ENCODE measurements at regions not wholly inside any gene's neighbourhood (a gene's known extent, or its start where the extent isn't known, plus 50 kb on each side); places are given as distances from the start of the nearest gene placed in this dataset.

GRCh38 chr2:104755026-104755878 is 98.7 kb upstream of the POU3F3 start:
- H3K27ac ChIP-seq (ENCODE audit: low read depth, low read length): no peak overlapping the region
- no peak overlapping the region for H3K4me2 ChIP-seq (ENCODE audit: low read depth, low read length, poor library complexity, severe bottlenecking)
- H3K9me3 ChIP-seq (ENCODE audit: insufficient read depth, low read length): no peaks in the 10 kb centered on the region
- no peaks in the 10 kb centered on the region for H3K36me3 ChIP-seq (ENCODE audit: low read length)
- no peaks in the 10 kb centered on the region for H4K20me1 ChIP-seq (ENCODE audit: low read depth, low read length)
- H3K9ac ChIP-seq (ENCODE audit: low read length): no peak overlapping the region
- no peaks in the 10 kb centered on the region for H3K27me3 ChIP-seq (ENCODE audit: low read length)
- no peak overlapping the region for H3K4me3 ChIP-seq (ENCODE audit: insufficient read depth, low read length, poor library complexity, severe bottlenecking)
- no peaks in the 10 kb centered on the region for H3K79me2 ChIP-seq (ENCODE audit: insufficient read depth, low read length)
- TF ChIP-seq CTCF (IDR thresholded peaks at IDR 0.05; ENCODE audit: insufficient read depth, low read length, poor library complexity, severe bottlenecking) (no peak), EZH2phosphoT487 (conservative IDR thresholded peaks at IDR 0.05; ENCODE audit: low read length) (no peak)
- H2AFZ ChIP-seq (ENCODE audit: low read depth, low read length, severe bottlenecking): no peak overlapping the region
- no peaks in the 10 kb centered on the region for H3K9me2 ChIP-seq (replicated peaks; ENCODE audit: insufficient read depth, low read length)
- H3F3A ChIP-seq (ENCODE audit: insufficient read depth): no peaks in the 10 kb centered on the region

- Histone ChIP-seq H3K4me3 (ENCODE audit: insufficient read depth, low read length, poor library complexity, severe bottlenecking) (no peak overlapping the region), H3K4me2 (ENCODE audit: low read depth, low read length, poor library complexity, severe bottlenecking) (no peak overlapping the region), H3K27ac (ENCODE audit: low read depth, low read length) (no peak overlapping the region), H4K20me1 (ENCODE audit: low read depth, low read length) (no peaks in the 10 kb centered on the region), H3K9ac (ENCODE audit: low read length) (no peak overlapping the region), H3K9me2 (replicated peaks; ENCODE audit: insufficient read depth, low read length) (no peaks in the 10 kb centered on the region), H3F3A (ENCODE audit: insufficient read depth) (no peaks in the 10 kb centered on the region), H2AFZ (ENCODE audit: low read depth, low read length, severe bottlenecking) (no peak overlapping the region), H3K36me3 (ENCODE audit: low read length) (no peaks in the 10 kb centered on the region), H3K27me3 (ENCODE audit: low read length) (no peaks in the 10 kb centered on the region), H3K79me2 (ENCODE audit: insufficient read depth, low read length) (no peaks in the 10 kb centered on the region), H3K9me3 (ENCODE audit: insufficient read depth, low read length) (no peaks in the 10 kb centered on the region)
- TF ChIP-seq CTCF (IDR thresholded peaks at IDR 0.05; ENCODE audit: insufficient read depth, low read length, poor library complexity, severe bottlenecking) (no peak), EZH2phosphoT487 (conservative IDR thresholded peaks at IDR 0.05; ENCODE audit: low read length) (no peak)
Measured at GRCh38 chr2:104756118-104756517, 97.8 kb upstream of the POU3F3 start.

GRCh38 chr2:104757056-104757455 is 96.9 kb upstream of the POU3F3 start:
- TF ChIP-seq CTCF (IDR thresholded peaks at IDR 0.05; ENCODE audit: insufficient read depth, low read length, poor library complexity, severe bottlenecking) (no peak), EZH2phosphoT487 (conservative IDR thresholded peaks at IDR 0.05; ENCODE audit: low read length) (no peak)
- H3K79me2 ChIP-seq (ENCODE audit: insufficient read depth, low read length): no peaks in the 10 kb centered on the region
- H3K9ac ChIP-seq (ENCODE audit: low read length): no peak overlapping the region
- H3K4me3 ChIP-seq (ENCODE audit: insufficient read depth, low read length, poor library complexity, severe bottlenecking): no peak overlapping the region
- no peaks in the 10 kb centered on the region for H3K9me3 ChIP-seq (ENCODE audit: insufficient read depth, low read length)
- H3K9me2 ChIP-seq (replicated peaks; ENCODE audit: insufficient read depth, low read length): no peaks in the 10 kb centered on the region
- no peaks in the 10 kb centered on the region for H3F3A ChIP-seq (ENCODE audit: insufficient read depth)
- no peaks in the 10 kb centered on the region for H3K27me3 ChIP-seq (ENCODE audit: low read length)
- H3K27ac ChIP-seq (ENCODE audit: low read depth, low read length): no peak overlapping the region
- no peak overlapping the region for H3K4me2 ChIP-seq (ENCODE audit: low read depth, low read length, poor library complexity, severe bottlenecking)
- no peaks in the 10 kb centered on the region for H4K20me1 ChIP-seq (ENCODE audit: low read depth, low read length)
- H2AFZ ChIP-seq (ENCODE audit: low read depth, low read length, severe bottlenecking): no peak overlapping the region
- H3K36me3 ChIP-seq (ENCODE audit: low read length): no peaks in the 10 kb centered on the region
